ENCODE measurements at regions not wholly inside any gene's neighbourhood (a gene's known extent, or its start where the extent isn't known, plus 50 kb on each side); places are given as distances from the start of the nearest gene placed in this dataset.

GRCh38 chr12:56851462-56851861 is 82.7 kb downstream of the SDR9C7 start:
- no peak overlapping the region for H3K27ac ChIP-seq
- DNase-seq (ENCODE audit: low spot score), result no peak
- no peak for TF ChIP-seq CTCF (IDR thresholded peaks at IDR 0.05)
- no peak overlapping the region for H3K4me3 ChIP-seq

GRCh38 chr12:56840922-56841321 is 77.8 kb downstream of the HSD17B6 start:
- TF ChIP-seq CTCF (IDR thresholded peaks at IDR 0.05), result no peak
- no peak for DNase-seq (ENCODE audit: low spot score)
- no peak overlapping the region for H3K27ac ChIP-seq
- H3K4me3 ChIP-seq, result no peak overlapping the region

GRCh38 chr12:56839915-56840325 is 76.8 kb downstream of the HSD17B6 start:
- H3K4me3 ChIP-seq, result no peak overlapping the region
- DNase-seq (ENCODE audit: low spot score), result no peak

GRCh38 chr12:56839489-56839848 is 76.3 kb downstream of the HSD17B6 start:
- Histone ChIP-seq H3K4me3 (no peak overlapping the region), H3K27ac (no peak overlapping the region)
- TF ChIP-seq CTCF (IDR thresholded peaks at IDR 0.05), result no peak
- DNase-seq (ENCODE audit: low spot score), result no peak

More at GRCh38 chr12:56839915-56840325, 76.8 kb downstream of the HSD17B6 start:
- no peak overlapping the region for H3K27ac ChIP-seq
- TF ChIP-seq CTCF (IDR thresholded peaks at IDR 0.05), result no peak

- TF ChIP-seq CTCF (IDR thresholded peaks at IDR 0.05), result no peak
- DNase-seq (ENCODE audit: low spot score), result no peak
- Histone ChIP-seq H3K4me3 (no peak overlapping the region), H3K27ac (peak overlapping the region in 1 of 2 donors; percentile 63)
Measured at GRCh38 chr12:56838621-56839488, 75.7 kb downstream of the HSD17B6 start.
